Activated naive CD4-positive, alpha-beta T cell treated with anti-CD3 and anti-CD28 coated beads, Interleukin-2, amount 10 ng/mL, durations not matched to agents 7 days and 5 days (primary cell): ENCODE measurements at regions not wholly inside any gene's neighbourhood (a gene's known extent, or its start where the extent isn't known, plus 50 kb on each side); places are given as distances from the start of the nearest gene placed in this dataset.
"Not testable (repeated sequence)": the region's sequence is repeated elsewhere in the genome, so short reads cannot be mapped to it uniquely, and the experiment has no call there.

Experiments used
- CTCF ChIA-PET: fragments of 350-600 bp; sonication (Branson Sonifier 250); formaldehyde crosslinking; loops from one replicate; lab custom pipeline; 2021; ENCODE audit warnings: antibody characterized with exemption; lab: Charles Lee
- DNase-seq: peaks from one replicate; pipeline ENCODE4 v3.0.0-alpha.2; 2020
- H3K27ac Mint-ChIP-seq: one replicate; pipeline ENCODE4 v1.8.0; 2021; ENCODE audit warnings: mild to moderate bottlenecking, moderate library complexity, mixed read lengths
- H3K27me3 Mint-ChIP-seq: one replicate; pipeline ENCODE4 v1.8.0; 2021; ENCODE audit warnings: mild to moderate bottlenecking, mixed read lengths
- H3K36me3 Mint-ChIP-seq: one replicate; pipeline ENCODE4 v1.8.0; 2021; ENCODE audit warnings: mixed read lengths
- H3K4me1 Mint-ChIP-seq: one replicate; pipeline ENCODE4 v1.8.0; 2021; ENCODE audit warnings: mixed read lengths
- H3K4me3 Mint-ChIP-seq: one replicate; pipeline ENCODE4 v1.8.0; 2021; ENCODE audit warnings: mild to moderate bottlenecking, moderate library complexity, mixed read lengths
- H3K9me3 Mint-ChIP-seq: one replicate; pipeline ENCODE4 v1.8.0; 2021; ENCODE audit warnings: mixed read lengths

- CTCF ChIA-PET, H3K4me3 Mint-ChIP-seq, H3K4me1 Mint-ChIP-seq, H3K27me3 Mint-ChIP-seq, DNase-seq, H3K36me3 Mint-ChIP-seq, H3K27ac Mint-ChIP-seq: not testable (repeated sequence)
- peaks cover 13% of the 10 kb centered on the region for H3K9me3 Mint-ChIP-seq
Observed at GRCh38 chr11:49750447-49750846, 201.7 kb upstream of the OR4C13 start.

GRCh38 chr11:49750960-49751359 lies 201.2 kb upstream of the OR4C13 start:
- H3K9me3 Mint-ChIP-seq, H3K27ac Mint-ChIP-seq, H3K4me3 Mint-ChIP-seq, H3K36me3 Mint-ChIP-seq, H3K27me3 Mint-ChIP-seq, DNase-seq, CTCF ChIA-PET, H3K4me1 Mint-ChIP-seq: not testable (repeated sequence)

- H3K27me3 Mint-ChIP-seq, DNase-seq, H3K4me1 Mint-ChIP-seq, H3K9me3 Mint-ChIP-seq, CTCF ChIA-PET, H3K36me3 Mint-ChIP-seq, H3K4me3 Mint-ChIP-seq, H3K27ac Mint-ChIP-seq: not testable (repeated sequence)
Observed at GRCh38 chr11:49780791-49781190, 171.4 kb upstream of the OR4C13 start.

- not testable (repeated sequence) for H3K36me3 Mint-ChIP-seq
Observed at GRCh38 chr11:49782000-49782399, 170.2 kb upstream of the OR4C13 start.

GRCh38 chr11:49783841-49784240 lies 168.3 kb upstream of the OR4C13 start:
- H3K27ac Mint-ChIP-seq, H3K9me3 Mint-ChIP-seq, H3K27me3 Mint-ChIP-seq, CTCF ChIA-PET, H3K36me3 Mint-ChIP-seq, DNase-seq, H3K4me1 Mint-ChIP-seq, H3K4me3 Mint-ChIP-seq: not testable (repeated sequence)

More at GRCh38 chr11:49782000-49782399, 170.2 kb upstream of the OR4C13 start:
- CTCF ChIA-PET, H3K4me1 Mint-ChIP-seq, H3K27me3 Mint-ChIP-seq, DNase-seq, H3K4me3 Mint-ChIP-seq, H3K9me3 Mint-ChIP-seq, H3K27ac Mint-ChIP-seq: not testable (repeated sequence)

- H3K27me3 Mint-ChIP-seq, H3K4me3 Mint-ChIP-seq, H3K4me1 Mint-ChIP-seq, H3K36me3 Mint-ChIP-seq, CTCF ChIA-PET, H3K27ac Mint-ChIP-seq, DNase-seq: not testable (repeated sequence)
- peaks cover 16% of the 10 kb centered on the region for H3K9me3 Mint-ChIP-seq
Observed at GRCh38 chr11:49789787-49790186, 162.4 kb upstream of the OR4C13 start.

GRCh38 chr11:49798206-49798837 lies 153.9 kb upstream of the OR4C13 start:
- H3K4me3 Mint-ChIP-seq, CTCF ChIA-PET: not testable (repeated sequence)

GRCh38 chr11:49817705-49818430 lies 134.3 kb upstream of the OR4C13 start:
- H3K36me3 Mint-ChIP-seq, CTCF ChIA-PET, H3K4me1 Mint-ChIP-seq, H3K27ac Mint-ChIP-seq, DNase-seq, H3K27me3 Mint-ChIP-seq, H3K4me3 Mint-ChIP-seq: not testable (repeated sequence)
- peaks cover 18% of the 10 kb centered on the region for H3K9me3 Mint-ChIP-seq

More at GRCh38 chr11:49798206-49798837, 153.9 kb upstream of the OR4C13 start:
- not testable (repeated sequence) for H3K36me3 Mint-ChIP-seq, H3K27ac Mint-ChIP-seq, H3K4me1 Mint-ChIP-seq, DNase-seq, H3K27me3 Mint-ChIP-seq
- peaks cover 12% of the 10 kb centered on the region for H3K9me3 Mint-ChIP-seq

- H3K27ac Mint-ChIP-seq, H3K27me3 Mint-ChIP-seq, CTCF ChIA-PET, H3K4me1 Mint-ChIP-seq, H3K36me3 Mint-ChIP-seq, H3K4me3 Mint-ChIP-seq, DNase-seq: not testable (repeated sequence)
- peaks cover 11% of the 10 kb centered on the region for H3K9me3 Mint-ChIP-seq
Observed at GRCh38 chr11:49823188-49823587, 129.0 kb upstream of the OR4C13 start.

- CTCF ChIA-PET, H3K4me3 Mint-ChIP-seq, H3K27ac Mint-ChIP-seq, H3K27me3 Mint-ChIP-seq, H3K4me1 Mint-ChIP-seq, DNase-seq, H3K36me3 Mint-ChIP-seq: not testable (repeated sequence)
- peaks cover 15% of the 10 kb centered on the region for H3K9me3 Mint-ChIP-seq
Observed at GRCh38 chr11:49850541-49850940, 101.7 kb upstream of the OR4C13 start.

GRCh38 chr11:49851511-49851910 lies 100.7 kb upstream of the OR4C13 start:
- H3K36me3 Mint-ChIP-seq = peaks cover 2% of the 10 kb centered on the region

GRCh38 chr11:49851971-49852389 lies 100.2 kb upstream of the OR4C13 start:
- Mint-ChIP-seq H3K27me3 (no peaks in the 10 kb centered on the region), H3K36me3 (peaks cover 2% of the 10 kb centered on the region), H3K27ac (no peak overlapping the region), H3K4me1 (no peaks in the 10 kb centered on the region), H3K9me3 (peaks cover 18% of the 10 kb centered on the region), H3K4me3 (no peak overlapping the region)
- CTCF ChIA-PET = no interaction called here
- DNase-seq = no peak

More at GRCh38 chr11:49851511-49851910, 100.7 kb upstream of the OR4C13 start:
- no peak overlapping the region for H3K27ac Mint-ChIP-seq
- H3K27me3 Mint-ChIP-seq = no peaks in the 10 kb centered on the region
- CTCF ChIA-PET = no interaction called here
- H3K4me1 Mint-ChIP-seq = no peaks in the 10 kb centered on the region
- no peak overlapping the region for H3K4me3 Mint-ChIP-seq
- peaks cover 18% of the 10 kb centered on the region for H3K9me3 Mint-ChIP-seq
- DNase-seq = no peak

GRCh38 chr11:49888875-49889274 lies 63.3 kb upstream of the OR4C13 start:
- DNase-seq, H3K36me3 Mint-ChIP-seq, H3K4me1 Mint-ChIP-seq, CTCF ChIA-PET, H3K27ac Mint-ChIP-seq, H3K4me3 Mint-ChIP-seq, H3K27me3 Mint-ChIP-seq: not testable (repeated sequence)
- peaks cover 14% of the 10 kb centered on the region for H3K9me3 Mint-ChIP-seq

- H3K4me1 Mint-ChIP-seq, H3K27ac Mint-ChIP-seq, H3K4me3 Mint-ChIP-seq, H3K36me3 Mint-ChIP-seq, DNase-seq, H3K27me3 Mint-ChIP-seq, CTCF ChIA-PET: not testable (repeated sequence)
- peaks cover 29% of the 10 kb centered on the region for H3K9me3 Mint-ChIP-seq
Observed at GRCh38 chr11:49891910-49892671, 60.1 kb upstream of the OR4C13 start.

- H3K4me1 Mint-ChIP-seq, H3K27ac Mint-ChIP-seq, H3K4me3 Mint-ChIP-seq, H3K36me3 Mint-ChIP-seq, CTCF ChIA-PET, H3K27me3 Mint-ChIP-seq, DNase-seq: not testable (repeated sequence)
- peaks cover 31% of the 10 kb centered on the region for H3K9me3 Mint-ChIP-seq
Observed at GRCh38 chr11:49893442-49893841, 58.7 kb upstream of the OR4C13 start.
